Kasumi-1 (cell line): ENCODE measurements at regions not wholly inside any gene's neighbourhood (a gene's known extent, or its start where the extent isn't known, plus 50 kb on each side); places are given as distances from the start of the nearest gene placed in this dataset.

ENCODE experiments used
- DNase-seq, 2 experiments: peaks; one replicate each; lab custom pipeline; 2025; lab: John Stamatoyannopoulos, UW

DNA sequence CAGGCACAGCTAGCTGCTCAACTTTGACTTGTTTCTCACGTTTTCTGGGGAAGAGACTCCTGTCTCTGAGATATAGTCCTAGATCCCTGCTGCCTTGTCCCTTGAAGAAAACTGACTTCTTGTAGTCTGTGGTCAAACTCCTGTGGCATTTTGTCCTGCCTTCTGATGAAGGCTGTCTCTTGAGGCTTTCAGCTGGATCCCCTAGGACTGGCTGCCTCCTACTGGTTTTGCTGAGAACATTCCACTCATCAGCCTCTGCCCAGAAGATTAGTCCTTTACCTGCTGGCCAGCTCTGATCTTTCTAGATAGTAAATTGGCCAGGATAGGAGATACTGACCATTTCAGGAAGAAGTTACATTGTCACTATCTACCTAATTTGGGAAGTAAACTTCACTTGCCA, 71.9 kb upstream of the CNR1 start:
- DNase-seq = peak; percentile 34 to 37

DNA sequence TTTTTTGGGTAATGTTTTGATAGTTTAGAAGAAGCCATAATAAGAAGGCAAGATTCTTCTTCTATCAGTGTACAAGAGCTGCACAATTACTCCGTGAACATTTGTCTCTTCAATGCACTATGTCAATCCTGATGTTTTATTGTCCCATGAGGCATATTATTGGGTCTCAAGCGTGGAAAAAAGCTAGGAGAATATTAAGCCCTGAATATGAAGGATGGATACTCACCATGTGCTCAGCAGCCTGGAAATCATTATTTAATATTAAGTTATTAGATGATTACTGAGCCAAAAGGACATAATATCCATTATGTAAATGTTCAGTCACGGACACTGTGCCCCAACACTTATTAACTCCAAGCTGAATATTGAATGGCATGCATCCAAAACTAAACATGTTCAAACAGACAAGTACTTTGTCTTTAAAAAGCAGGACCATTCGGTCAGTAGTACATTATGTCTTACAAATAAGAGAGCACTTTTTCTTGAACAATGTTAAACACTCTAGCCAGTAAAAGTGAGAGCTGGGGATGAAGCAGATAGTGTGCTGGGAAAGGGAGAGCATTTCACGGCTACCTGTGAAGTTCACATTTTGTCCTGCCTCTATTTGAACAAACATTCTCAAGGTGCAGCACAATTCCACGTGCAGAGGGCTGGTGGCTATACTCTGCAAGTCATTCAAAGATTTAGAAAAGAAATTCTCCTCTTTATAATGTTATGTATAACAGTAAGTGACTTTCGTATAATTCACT, 70.6 kb upstream of the CNR1 start:
- DNase-seq = no peak

DNA sequence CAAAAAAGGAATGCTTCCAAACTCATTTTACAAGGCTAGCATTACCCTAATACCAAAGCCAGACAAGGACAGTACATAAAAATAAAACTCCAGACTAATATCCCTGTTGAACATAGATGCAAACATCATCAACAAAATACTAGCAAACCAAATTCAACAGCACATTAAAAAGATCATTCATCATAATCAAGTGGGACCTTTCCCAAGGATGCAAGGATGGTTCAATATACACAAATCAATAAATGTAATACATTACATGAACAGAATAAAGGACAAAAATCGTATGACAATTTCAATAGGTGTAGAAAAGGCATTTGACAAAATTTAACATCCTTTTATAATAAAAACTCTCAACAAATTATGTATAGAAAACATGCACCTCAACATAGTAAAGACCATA, 66.6 kb upstream of the CNR1 start:
- no peak for DNase-seq

DNA sequence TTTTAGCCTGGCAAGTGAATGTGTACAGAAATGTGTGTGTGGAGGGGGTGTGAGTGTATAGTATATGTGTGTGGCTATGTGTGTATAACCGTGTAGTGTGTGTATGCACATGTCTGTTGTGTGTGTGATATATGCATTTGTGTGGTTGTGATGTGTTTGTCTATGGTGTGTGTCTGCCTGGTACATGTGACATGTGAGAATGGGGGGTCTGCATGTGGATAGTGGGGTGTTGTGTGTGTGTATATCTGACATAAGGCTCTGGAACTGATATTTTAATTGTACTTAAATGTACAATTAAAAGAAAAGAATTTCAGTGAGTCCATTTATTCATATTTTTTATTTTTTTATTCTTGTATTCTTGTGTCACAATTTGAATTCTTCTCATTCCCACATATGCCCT, 57.2 kb upstream of the CNR1 start:
- DNase-seq = no peak

- DNase-seq = peak; percentile 62 to 74
These were observed 54.3 kb upstream of the CNR1 start for GRCh38 chr6:88220493-88220892.

- DNase-seq = no peak
These were observed 50.0 kb upstream of the CNR1 start for GRCh38 chr6:88216182-88216581.
